Stimulated activated naive CD8-positive, alpha-beta T cell treated with anti-CD3 and anti-CD28 coated beads, Interleukin-15, Interleukin-2, amounts not matched to agents 100 U/mL and 50 U/mL, for 24 hours (primary cell): ENCODE measurements at regions not wholly inside any gene's neighbourhood (a gene's known extent, or its start where the extent isn't known, plus 50 kb on each side); places are given as distances from the start of the nearest gene placed in this dataset.

Experiments
- ATAC-seq: fragments of 150-1000 bp; cut with Tn5 transposase; one replicate; pipeline ENCODE4 v1.10.0; 2021
- DNase-seq: peaks from one replicate; pipeline ENCODE4 v3.0.0; 2021

- ATAC-seq (no peak), DNase-seq (no peak)
Measured at GRCh38 chr10:69684020-69684980, 54.3 kb downstream of the FAM241B start.

GRCh38 chr10:69684981-69685353 is 54.9 kb downstream of the FAM241B start:
- DNase-seq (no peak), ATAC-seq (no peak)

- no peak for DNase-seq
- no peak for ATAC-seq
Measured at GRCh38 chr10:69685426-69685801, 55.4 kb downstream of the FAM241B start.

- DNase-seq (no peak), ATAC-seq (no peak)
Measured at GRCh38 chr10:69685802-69686585, 55.9 kb downstream of the FAM241B start.

GRCh38 chr10:69686866-69687265 is 56.8 kb downstream of the FAM241B start:
- ATAC-seq (no peak), DNase-seq (no peak)

GRCh38 chr10:69687426-69687825 is 57.4 kb downstream of the FAM241B start:
- ATAC-seq, result no peak
- DNase-seq, result no peak

- ATAC-seq (no peak), DNase-seq (no peak)
Measured at GRCh38 chr10:69692267-69692666, 62.2 kb downstream of the FAM241B start.

- ATAC-seq (no peak), DNase-seq (no peak)
Measured at GRCh38 chr10:69692891-69693290, 62.8 kb downstream of the FAM241B start.

GRCh38 chr10:69693886-69694285 is 63.8 kb downstream of the FAM241B start:
- ATAC-seq (no peak), DNase-seq (no peak)

- DNase-seq, result no peak
- ATAC-seq, result no peak
Measured at GRCh38 chr10:69696073-69696731, 66.2 kb downstream of the FAM241B start.

GRCh38 chr10:69697006-69697405 is 67.0 kb downstream of the FAM241B start:
- DNase-seq, result no peak
- no peak for ATAC-seq

GRCh38 chr10:69703256-69703655 is 73.2 kb downstream of the FAM241B start:
- DNase-seq, result no peak
- no peak for ATAC-seq

- ATAC-seq (peak; percentile 57), DNase-seq (no peak)
Measured at GRCh38 chr10:69703766-69704630, 74.0 kb downstream of the FAM241B start.

GRCh38 chr10:69709366-69709941 is 79.4 kb downstream of the FAM241B start:
- no peak for DNase-seq
- ATAC-seq, result no peak

- ATAC-seq, result no peak
- no peak for DNase-seq
Measured at GRCh38 chr10:69710008-69710888, 80.2 kb downstream of the FAM241B start.

GRCh38 chr10:69712342-69712741 is 82.3 kb downstream of the FAM241B start:
- no peak for ATAC-seq
- DNase-seq, result no peak

GRCh38 chr10:69714572-69714971 is 84.5 kb downstream of the FAM241B start:
- DNase-seq (no peak), ATAC-seq (no peak)

- ATAC-seq (no peak), DNase-seq (no peak)
Measured at GRCh38 chr10:69715156-69715898, 85.3 kb downstream of the FAM241B start.

- DNase-seq (no peak), ATAC-seq (no peak)
Measured at GRCh38 chr10:69715899-69716606, 85.7 kb upstream of the COL13A1 start.
